WTC11 (cell line): ENCODE measurements at regions not wholly inside any gene's neighbourhood (a gene's known extent, or its start where the extent isn't known, plus 50 kb on each side); places are given as distances from the start of the nearest gene placed in this dataset.

Experiments used
- ATAC-seq: fragments of 200-7000 bp; cut with Tn5 transposase; 2 replicates; pipeline ENCODE4 v1.10.0; 2021; ENCODE audit warnings: mild to moderate bottlenecking, moderate library complexity
- CTCF ChIA-PET: fragments of 300-600 bp; sonication (Branson Sonifier 250); formaldehyde crosslinking; loops from one replicate; lab custom pipeline; 2021; ENCODE audit warnings: antibody characterized with exemption; lab: Charles Lee
- POLR2A ChIA-PET: fragments of 350-600 bp; sonication (Branson Sonifier 250); formaldehyde crosslinking; loops from one replicate; lab custom pipeline; 2021; ENCODE audit warnings: antibody characterized with exemption; lab: Charles Lee
- DNase-seq: peaks from one replicate; pipeline ENCODE4 v3.0.0; 2021; ENCODE audit warnings: low spot score
- H3K27ac Mint-ChIP-seq: 2 replicates; pipeline ENCODE4 v1.8.0; 2021; ENCODE audit warnings: mixed read lengths
- H3K27me3 Mint-ChIP-seq: 2 replicates; pipeline ENCODE4 v1.8.0; 2021; ENCODE audit warnings: low read depth, mild to moderate bottlenecking, moderate library complexity, mixed read lengths
- H3K36me3 Mint-ChIP-seq: 2 replicates; pipeline ENCODE4 v1.8.0; 2021; ENCODE audit warnings: mixed read lengths
- H3K4me1 Mint-ChIP-seq: 2 replicates; pipeline ENCODE4 v1.8.0; 2022; ENCODE audit warnings: mixed read lengths
- H3K4me3 Mint-ChIP-seq: 2 replicates; pipeline ENCODE4 v1.8.0; 2021; ENCODE audit warnings: mild to moderate bottlenecking, moderate library complexity, mixed read lengths
- H3K9me3 Mint-ChIP-seq: 2 replicates; pipeline ENCODE4 v1.8.0; 2021; ENCODE audit warnings: mixed read lengths
- CREM ChIP-seq: sonication (generic); formaldehyde crosslinking; IDR thresholded peaks from 2 replicates; pipeline ENCODE4 v1.8.1; 2022; ENCODE audit warnings: mild to moderate bottlenecking, missing genetic modification reagents, moderate library complexity
- E2F1 ChIP-seq: sonication (generic); formaldehyde crosslinking; IDR thresholded peaks from 2 replicates; pipeline ENCODE4 v1.8.0; 2022; ENCODE audit warnings: mild to moderate bottlenecking, missing genetic modification reagents
- E2F5 ChIP-seq: sonication (generic); formaldehyde crosslinking; IDR thresholded peaks from 2 replicates; pipeline ENCODE4 v1.8.1; 2022; ENCODE audit warnings: mild to moderate bottlenecking, moderate library complexity, missing genetic modification reagents
- ETV6 ChIP-seq: sonication (generic); formaldehyde crosslinking; IDR thresholded peaks from 2 replicates; pipeline ENCODE4 v1.8.1; 2022; ENCODE audit warnings: mild to moderate bottlenecking, missing genetic modification reagents
- FOXJ3 ChIP-seq: sonication (generic); formaldehyde crosslinking; IDR thresholded peaks from 2 replicates; pipeline ENCODE4 v1.9.0; 2021; ENCODE audit warnings: missing genetic modification reagents, mild to moderate bottlenecking, borderline replicate concordance
- FOXP4 ChIP-seq: sonication (generic); formaldehyde crosslinking; IDR thresholded peaks from 2 replicates; pipeline ENCODE4 v1.8.0; 2022; ENCODE audit warnings: mild to moderate bottlenecking, missing genetic modification reagents
- HMGXB4 ChIP-seq: sonication (generic); formaldehyde crosslinking; IDR thresholded peaks from 2 replicates; pipeline ENCODE4 v1.8.1; 2023; ENCODE audit warnings: mild to moderate bottlenecking, moderate library complexity, missing genetic modification reagents
- KAT7 ChIP-seq: sonication (generic); formaldehyde crosslinking; IDR thresholded peaks from 2 replicates; pipeline ENCODE4 v1.8.1; 2023; ENCODE audit warnings: missing genetic modification reagents, mild to moderate bottlenecking, borderline replicate concordance
- NFYB ChIP-seq: sonication (generic); formaldehyde crosslinking; conservative IDR thresholded peaks from 2 replicates; pipeline ENCODE4 v1.8.0; 2022; ENCODE audit warnings: low read depth, missing genetic modification reagents
- NR3C1 ChIP-seq: sonication (generic); formaldehyde crosslinking; conservative IDR thresholded peaks from 2 replicates; pipeline ENCODE4 v1.8.1; 2023; ENCODE audit warnings: low read depth, mild to moderate bottlenecking, missing genetic modification reagents
- OVOL2 ChIP-seq: fragments of 250-450 bp; sonication (Bioruptor Pico); IDR thresholded peaks from 2 replicates; pipeline ENCODE4 v1.9.0; 2021; ENCODE audit warnings: mild to moderate bottlenecking, borderline replicate concordance
- PRRX2 ChIP-seq: fragments of 250-450 bp; sonication (Bioruptor Pico); IDR thresholded peaks from 2 replicates; pipeline ENCODE4 v1.8.0; 2021; ENCODE audit warnings: mild to moderate bottlenecking
- SMAD3 ChIP-seq: sonication (generic); formaldehyde crosslinking; IDR thresholded peaks from 2 replicates; pipeline ENCODE4 v1.8.0; 2022; ENCODE audit warnings: missing genetic modification reagents, mild to moderate bottlenecking, borderline replicate concordance
- SMAD4 ChIP-seq: sonication (generic); formaldehyde crosslinking; IDR thresholded peaks from 2 replicates; pipeline ENCODE4 v1.8.0; 2022; ENCODE audit warnings: mild to moderate bottlenecking, missing genetic modification reagents
- STAT6 ChIP-seq: sonication (generic); formaldehyde crosslinking; conservative IDR thresholded peaks from 2 replicates; pipeline ENCODE4 v1.8.1; 2023; ENCODE audit warnings: mild to moderate bottlenecking, low read depth, missing genetic modification reagents, moderate library complexity
- TEAD4 ChIP-seq: sonication (generic); formaldehyde crosslinking; IDR thresholded peaks from 2 replicates; pipeline ENCODE4 v1.8.0; 2022; ENCODE audit warnings: mild to moderate bottlenecking, missing genetic modification reagents
- ZNF121 ChIP-seq: sonication (generic); formaldehyde crosslinking; IDR thresholded peaks from 2 replicates; pipeline ENCODE4 v1.8.0; 2023; ENCODE audit warnings: missing genetic modification reagents
- ZNF232 ChIP-seq: sonication (generic); formaldehyde crosslinking; IDR thresholded peaks from 2 replicates; pipeline ENCODE4 v1.8.0; 2022; ENCODE audit warnings: mild to moderate bottlenecking, missing genetic modification reagents
- ZNF263 ChIP-seq: sonication (generic); formaldehyde crosslinking; IDR thresholded peaks from 2 replicates; pipeline ENCODE4 v1.8.1; 2022; ENCODE audit warnings: low read depth, mild to moderate bottlenecking, moderate library complexity, missing genetic modification reagents

GRCh38 chr20:60759651-60760050 is 492.4 kb upstream of the CDH4 start:
- ATAC-seq (no peak), DNase-seq (no peak)
- ChIA-PET CTCF (no interaction called here), POLR2A (no interaction called here)
- Mint-ChIP-seq H3K4me1 (no peaks in the 10 kb centered on the region), H3K27ac (no peak overlapping the region), H3K36me3 (peaks cover 19% of the 10 kb centered on the region), H3K4me3 (no peak overlapping the region), H3K27me3 (peaks cover 34% of the 10 kb centered on the region), H3K9me3 (peaks cover 28% of the 10 kb centered on the region)
- TF ChIP-seq OVOL2 (no peak), ETV6 (CRISPR knock-in tag) (no peak), FOXJ3 (no peak), E2F1 (no peak), ZNF232 (CRISPR knock-in tag) (no peak), NFYB (CRISPR knock-in tag) (no peak), FOXP4 (CRISPR knock-in tag) (no peak)

- ATAC-seq (no peak), DNase-seq (no peak)
- peaks cover 28% of the 10 kb centered on the region for H3K9me3 Mint-ChIP-seq
- no peak overlapping the region for H3K27ac Mint-ChIP-seq
- no peaks in the 10 kb centered on the region for H3K4me1 Mint-ChIP-seq
- H3K4me3 Mint-ChIP-seq: no peak overlapping the region
- TF ChIP-seq SMAD4 (CRISPR knock-in tag): no peak
- no peak for TF ChIP-seq KAT7
- no peak for TF ChIP-seq FOXJ3
- no peak for TF ChIP-seq NR3C1 (CRISPR knock-in tag)
- TF ChIP-seq ZNF121 (CRISPR knock-in tag): no peak
- TF ChIP-seq FOXP4 (CRISPR knock-in tag): no peak
- TF ChIP-seq ZNF263: no peak
- no peak for TF ChIP-seq HMGXB4 (CRISPR knock-in tag)
- no peak for TF ChIP-seq CREM (CRISPR knock-in tag)
- no peak for TF ChIP-seq SMAD3 (CRISPR knock-in tag)
- POLR2A ChIA-PET: no interaction called here
- peaks cover 19% of the 10 kb centered on the region for H3K36me3 Mint-ChIP-seq
- CTCF ChIA-PET: no interaction called here
- H3K27me3 Mint-ChIP-seq: peaks cover 34% of the 10 kb centered on the region
These were observed 491.6 kb upstream of the CDH4 start for GRCh38 chr20:60760256-60761000.

- H3K27me3 Mint-ChIP-seq: peaks cover 34% of the 10 kb centered on the region
- ATAC-seq: no peak
- no peaks in the 10 kb centered on the region for H3K4me1 Mint-ChIP-seq
- DNase-seq: no peak
- no peak overlapping the region for H3K4me3 Mint-ChIP-seq
- H3K9me3 Mint-ChIP-seq: peaks cover 28% of the 10 kb centered on the region
- no peak overlapping the region for H3K27ac Mint-ChIP-seq
- CTCF ChIA-PET: no interaction called here
- POLR2A ChIA-PET: no interaction called here
- H3K36me3 Mint-ChIP-seq: peaks cover 19% of the 10 kb centered on the region
- TF ChIP-seq STAT6 (CRISPR knock-in tag) (no peak), TEAD4 (CRISPR knock-in tag) (no peak), PRRX2 (CRISPR knock-in tag) (no peak), E2F1 (no peak), E2F5 (CRISPR knock-in tag) (no peak)
These were observed 491.0 kb upstream of the CDH4 start for GRCh38 chr20:60761056-60761455.
